HEK293T (cell line): ENCODE measurements at regions not wholly inside any gene's neighbourhood (a gene's known extent, or its start where the extent isn't known, plus 50 kb on each side); places are given as distances from the start of the nearest gene placed in this dataset.

Source experiments
- CTCF ChIA-PET: fragments of 350-600 bp; formaldehyde crosslinking; extraction: SDS; loops from one replicate; lab custom pipeline; 2021; ENCODE audit warnings: antibody characterized with exemption, inconsistent platforms; lab: Yijun Ruan, JAX
- POLR2A ChIA-PET: fragments of 350-600 bp; formaldehyde crosslinking; extraction: SDS; loops from one replicate; lab custom pipeline; 2020; ENCODE audit warnings: antibody characterized with exemption, inconsistent platforms; lab: Yijun Ruan, JAX
- DNase-seq: peaks from one replicate; pipeline ENCODE4 v3.0.0; 2012; ENCODE audit warnings: mixed read lengths; ENCODE audit errors: extremely low spot score
- ARNT ChIP-seq: fragments of 450-650 bp; IDR thresholded peaks from 2 replicates; pipeline ENCODE4 v1.6.1; 2017; ENCODE audit warnings: mild to moderate bottlenecking
- BHLHE40 ChIP-seq: fragments of 450-650 bp; IDR thresholded peaks from 2 replicates; pipeline ENCODE4 v1.6.1; 2016; ENCODE audit warnings: mild to moderate bottlenecking, moderate library complexity, borderline replicate concordance
- CTBP1 ChIP-seq: fragments of 450-650 bp; IDR thresholded peaks from 2 replicates; pipeline ENCODE4 v1.6.1; 2016; ENCODE audit warnings: borderline replicate concordance
- ELF4 ChIP-seq: fragments of 450-650 bp; IDR thresholded peaks from 2 replicates; pipeline ENCODE4 v1.6.1; 2017; ENCODE audit warnings: antibody characterized with exemption
- FOXA1 ChIP-seq: fragments of 450-650 bp; IDR thresholded peaks from 2 replicates; pipeline ENCODE4 v1.6.1; 2016; ENCODE audit warnings: mild to moderate bottlenecking
- FOXK2 ChIP-seq: fragments of 450-650 bp; IDR thresholded peaks from 2 replicates; pipeline ENCODE4 v1.6.1; 2016; ENCODE audit warnings: mild to moderate bottlenecking
- FOXM1 ChIP-seq: fragments of 450-650 bp; IDR thresholded peaks from 2 replicates; pipeline ENCODE4 v1.6.1; 2017; ENCODE audit warnings: mild to moderate bottlenecking, borderline replicate concordance
- HDGF ChIP-seq: fragments of 450-650 bp; IDR thresholded peaks from 2 replicates; pipeline ENCODE4 v1.6.1; 2017; ENCODE audit warnings: antibody characterized with exemption, borderline replicate concordance
- L3MBTL2 ChIP-seq: fragments of 450-650 bp; conservative IDR thresholded peaks from 2 replicates; pipeline ENCODE4 v1.6.1; 2016; ENCODE audit warnings: mild to moderate bottlenecking
- LEF1 ChIP-seq: fragments of 450-650 bp; IDR thresholded peaks from 2 replicates; pipeline ENCODE4 v1.6.1; 2017; ENCODE audit warnings: mild to moderate bottlenecking, borderline replicate concordance
- NFRKB ChIP-seq: fragments of 450-650 bp; IDR thresholded peaks from 2 replicates; pipeline ENCODE4 v1.6.1; 2016; ENCODE audit warnings: mild to moderate bottlenecking, moderate library complexity
- PKNOX1 ChIP-seq: fragments of 450-650 bp; IDR thresholded peaks from 2 replicates; pipeline ENCODE4 v1.6.1; 2016
- SP1 ChIP-seq: fragments of 450-650 bp; IDR thresholded peaks from 2 replicates; pipeline ENCODE4 v1.6.1; 2017
- SUZ12 ChIP-seq: fragments of 450-650 bp; IDR thresholded peaks from 2 replicates; pipeline ENCODE4 v1.6.1; 2016; ENCODE audit warnings: mild to moderate bottlenecking
- TARDBP ChIP-seq: fragments of 450-650 bp; IDR thresholded peaks from 2 replicates; pipeline ENCODE4 v1.6.1; 2016
- ZNF384 ChIP-seq: fragments of 450-650 bp; IDR thresholded peaks from 2 replicates; pipeline ENCODE4 v1.6.1; 2016

- no peak for TF ChIP-seq HDGF
- no peak for TF ChIP-seq FOXK2
- no peak for TF ChIP-seq ARNT
- no peak for TF ChIP-seq FOXM1
- no peak for TF ChIP-seq L3MBTL2
- no peak for TF ChIP-seq SUZ12
- TF ChIP-seq TARDBP, result no peak
- TF ChIP-seq SP1, result no peak
- no peak for TF ChIP-seq PKNOX1
- ChIA-PET POLR2A (no interaction called here), CTCF (no interaction called here)
- no peak for DNase-seq
Observed at GRCh38 chr5:159458217-159458711, 128.0 kb upstream of the IL12B start.

- TF ChIP-seq ELF4 (no peak), FOXM1 (no peak), FOXK2 (no peak), PKNOX1 (no peak), TARDBP (no peak), ARNT (no peak), L3MBTL2 (no peak), CTBP1 (no peak), BHLHE40 (no peak), LEF1 (no peak), ZNF384 (no peak), NFRKB (no peak)
- CTCF ChIA-PET, result no interaction called here
- POLR2A ChIA-PET, result no interaction called here
- no peak for DNase-seq
Observed at GRCh38 chr5:159459132-159459627, 128.9 kb upstream of the IL12B start.

DNA sequence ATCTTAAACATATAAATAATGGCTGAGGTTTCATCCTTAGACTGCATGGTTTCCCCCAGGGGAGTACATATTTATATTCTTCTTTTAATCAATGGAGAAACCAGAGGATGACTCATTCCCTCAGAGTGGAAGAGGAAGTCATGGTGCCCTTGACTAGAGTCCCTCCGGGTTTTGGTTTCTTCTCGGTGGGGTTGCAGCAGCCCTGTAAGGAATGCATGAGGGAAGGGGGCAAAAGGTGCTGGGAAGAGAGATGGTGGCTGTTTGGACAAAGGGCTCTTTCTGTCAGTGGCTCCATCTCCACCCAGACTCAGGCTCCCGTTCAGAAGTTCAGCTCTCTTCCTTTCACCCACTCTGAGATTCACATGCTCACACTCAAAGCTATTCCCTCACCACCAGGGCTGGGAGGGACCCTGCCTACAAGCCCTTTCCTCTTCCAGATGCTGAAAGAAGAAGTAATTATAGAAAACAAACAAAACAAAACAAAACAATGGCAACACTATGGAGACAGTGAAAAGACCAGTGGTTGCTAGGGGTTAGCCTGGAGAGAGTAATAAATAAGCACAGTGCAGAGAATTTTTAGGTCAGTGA is 129.8 kb upstream of the IL12B start:
- ChIA-PET CTCF (no interaction called here), POLR2A (no interaction called here)
- TF ChIP-seq FOXK2, result no peak
- no peak for TF ChIP-seq HDGF
- no peak for TF ChIP-seq SUZ12
- TF ChIP-seq BHLHE40, result no peak
- no peak for TF ChIP-seq ARNT
- no peak for TF ChIP-seq FOXM1
- TF ChIP-seq NFRKB, result no peak
- TF ChIP-seq PKNOX1, result no peak
- TF ChIP-seq TARDBP, result no peak
- TF ChIP-seq L3MBTL2, result no peak
- TF ChIP-seq ZNF384, result no peak
- TF ChIP-seq ELF4, result no peak
- TF ChIP-seq CTBP1, result no peak
- DNase-seq, result no peak

DNA sequence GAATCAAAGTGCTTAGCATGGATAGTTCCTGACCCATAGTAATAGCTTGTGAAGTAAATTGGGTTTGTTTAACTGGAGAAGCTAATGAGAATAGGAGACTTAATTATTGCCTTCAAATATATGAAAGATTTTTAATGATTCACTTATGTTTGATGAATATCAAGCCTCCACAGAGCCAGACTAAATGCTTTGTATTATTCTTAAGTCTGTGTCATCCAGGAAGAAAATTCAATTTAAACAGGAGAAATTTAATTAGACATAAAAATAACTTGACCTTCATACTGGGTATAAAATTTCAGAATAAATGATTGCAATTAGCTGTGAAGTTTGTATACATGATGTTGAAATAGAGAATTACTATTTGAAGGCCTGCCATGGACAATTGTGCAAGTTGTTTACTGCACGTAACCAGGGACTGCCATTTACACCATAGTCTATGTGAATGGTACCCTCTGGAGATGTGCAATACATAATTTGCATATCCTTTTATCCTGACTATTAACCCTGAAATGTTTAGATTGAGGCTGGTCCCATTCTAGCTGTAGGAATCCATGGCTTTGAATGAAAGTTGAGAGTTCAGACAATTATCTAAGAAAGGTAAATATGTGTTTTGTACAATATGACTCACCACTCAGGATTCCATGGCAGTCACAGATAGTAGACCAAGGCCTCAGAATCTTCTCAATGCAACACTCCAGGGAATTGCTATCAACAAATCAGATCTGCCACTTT is 133.5 kb upstream of the IL12B start:
- CTCF ChIA-PET, result interaction anchor here (0.6 kb wide), 2 partner anchors 10 to 882 kb away, joined by 3 read pairs; no protein-coding TSS in a partner anchor
- POLR2A ChIA-PET, result interaction anchor here (0.6 kb wide), 1 partner anchor 36 kb away, joined by 3 read pairs; no protein-coding TSS in a partner anchor
- DNase-seq, result no peak
- no peak for TF ChIP-seq HDGF

DNA sequence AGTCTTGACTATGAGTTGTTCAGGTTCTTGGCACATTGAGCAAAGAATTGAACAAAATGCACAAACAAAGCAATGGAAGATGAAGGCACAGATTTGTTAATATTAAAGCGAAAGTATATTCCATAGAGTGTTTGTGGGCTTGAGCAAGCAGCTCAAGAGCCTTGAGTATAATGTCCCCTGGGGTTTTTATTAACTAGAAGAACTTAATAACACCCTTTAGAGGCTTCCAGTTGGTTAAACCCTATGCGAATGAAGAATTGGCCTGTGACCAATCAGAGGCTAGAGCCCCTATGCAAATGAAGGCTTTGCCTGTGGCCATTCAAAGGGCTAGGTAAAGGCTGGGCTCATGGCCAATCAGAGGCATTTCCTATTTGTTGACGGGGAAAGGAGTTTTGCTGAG is 135.3 kb upstream of the IL12B start:
- CTCF ChIA-PET, result no interaction called here
- no peak for TF ChIP-seq ELF4
- no peak for TF ChIP-seq FOXA1
- TF ChIP-seq NFRKB, result no peak
- no peak for TF ChIP-seq TARDBP
- no peak for TF ChIP-seq ARNT
- no peak for TF ChIP-seq FOXK2
- no peak for TF ChIP-seq BHLHE40
- TF ChIP-seq ZNF384, result no peak
- no peak for TF ChIP-seq FOXM1
- no peak for TF ChIP-seq SP1
- no peak for TF ChIP-seq LEF1
- DNase-seq, result no peak
- POLR2A ChIA-PET, result interaction anchor here (0.6 kb wide), 1 partner anchor 544 kb away, joined by 3 read pairs; the partner anchor contains the start of gene TTC1

DNA sequence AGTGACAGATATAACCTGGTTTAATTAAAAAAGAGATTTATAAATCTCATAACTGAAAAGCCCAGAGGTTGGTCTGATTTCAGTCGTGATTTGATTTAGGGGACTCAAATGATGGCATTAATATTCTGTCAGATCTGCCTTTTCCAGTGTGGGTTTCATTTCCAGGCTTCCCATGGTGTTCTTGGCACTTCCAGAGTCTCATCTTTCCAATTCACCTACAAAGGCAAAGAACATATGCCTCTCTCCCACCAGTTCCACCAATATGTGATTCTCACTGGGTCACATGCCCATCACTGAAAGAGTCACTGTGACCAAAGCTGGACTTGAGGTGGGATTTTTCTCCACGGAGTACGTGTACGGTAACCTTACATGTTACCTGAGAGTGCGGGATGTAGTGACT is 137.4 kb upstream of the IL12B start:
- ChIA-PET CTCF (no interaction called here), POLR2A (no interaction called here)
- TF ChIP-seq ARNT (no peak), TARDBP (no peak), FOXA1 (no peak), HDGF (no peak), SUZ12 (no peak), LEF1 (no peak), PKNOX1 (no peak), NFRKB (no peak), ELF4 (no peak), BHLHE40 (no peak), CTBP1 (no peak), FOXK2 (no peak)
- DNase-seq, result no peak
